A549 (cell line): ENCODE measurements at regions not wholly inside any gene's neighbourhood (a gene's known extent, or its start where the extent isn't known, plus 50 kb on each side); places are given as distances from the start of the nearest gene placed in this dataset.

Experiments used
- ATAC-seq, 2 experiments: fragments of 200-7000 bp in 1 of 2; fragments of >200 bp in 1 of 2; cut with Nextera tagmentation in 1 of 2; cut with Tn5 transposase in 1 of 2; 3 replicates each; pipeline versions ENCODE4 v1.8.0 to v1.9.1; 2018 to 2020; ENCODE audit warnings: mild to moderate bottlenecking in 1 of 2, moderate library complexity in 1 of 2
- CTCF ChIA-PET: fragments of 300-600 bp; sonication (Branson Sonifier 250); formaldehyde crosslinking; extraction: SDS; loops from one replicate; lab custom pipeline; 2021; ENCODE audit warnings: antibody characterized with exemption, inconsistent platforms; lab: Yijun Ruan, JAX
- POLR2A ChIA-PET: fragments of 350-600 bp; formaldehyde crosslinking; extraction: SDS; loops from one replicate; lab custom pipeline; 2021; ENCODE audit warnings: antibody characterized with exemption, inconsistent platforms; lab: Yijun Ruan, JAX
- DNase-seq, 2 experiments: peaks; one replicate each; pipeline versions ENCODE4 v3.0.0 to v3.0.0-alpha.2; 2011 to 2016; ENCODE audit warnings: low read depth in 1 of 2, low spot score in 1 of 2
- FAIRE-seq: peaks from 2 replicates; lab custom pipeline; 2011; peaks lifted over from hg19 to GRCh38; lab: Jason Lieb, UNC
- H3K27ac ChIP-seq, 2 experiments: fragments of >200 bp; sonication (Bioruptor Twin); formaldehyde crosslinking; 3 replicates each; pipeline ENCODE4 v1.5.1; 2016 to 2017
- H3K4me1 ChIP-seq: fragments of >200 bp; sonication (Bioruptor Twin); formaldehyde crosslinking; 3 replicates; pipeline ENCODE4 v1.6.1; 2016
- H3K4me2 ChIP-seq: fragments of >200 bp; sonication (Bioruptor Twin); formaldehyde crosslinking; 3 replicates; pipeline ENCODE4 v1.6.1; 2016
- H3K4me3 ChIP-seq: fragments of >200 bp; sonication (Bioruptor Twin); formaldehyde crosslinking; 3 replicates; pipeline ENCODE4 v1.5.1; 2016
- H3K9me3 ChIP-seq: fragments of >200 bp; sonication (Bioruptor Twin); formaldehyde crosslinking; 3 replicates; pipeline ENCODE4 v1.6.1; 2016
- CBX8 ChIP-seq: fragments of 200-600 bp; sonication (generic); IDR thresholded peaks from 2 replicates; pipeline ENCODE4 v1.6.1; 2016
- EHF ChIP-seq: fragments of 250-450 bp; sonication (Bioruptor Pico); IDR thresholded peaks from 2 replicates; pipeline ENCODE4 v1.5.0; 2020; ENCODE audit warnings: mild to moderate bottlenecking
- EHMT2 ChIP-seq: fragments of 200-600 bp; sonication (generic); IDR thresholded peaks from 2 replicates; pipeline ENCODE4 v1.6.1; 2016; ENCODE audit warnings: antibody characterized with exemption, low read depth, mild to moderate bottlenecking, moderate library complexity
- FOSL2 ChIP-seq, 2 experiments: fragments of 450-650 bp in 1 of 2; fragments of >200 bp in 1 of 2; sonication (Bioruptor Twin) in 1 of 2; formaldehyde crosslinking; IDR thresholded peaks; 2 replicates each; pipeline versions ENCODE4 v1.5.0 to v1.6.1; 2016 to 2020; ENCODE audit warnings: mild to moderate bottlenecking in 1 of 2, moderate library complexity in 1 of 2
- FOXS1 ChIP-seq: fragments of 250-450 bp; sonication (Bioruptor Pico); IDR thresholded peaks from 2 replicates; pipeline ENCODE4 v1.5.0; 2020; ENCODE audit warnings: mild to moderate bottlenecking, moderate library complexity
- GATA3 ChIP-seq: IDR thresholded peaks from 2 replicates; pipeline ENCODE4 v1.6.1; 2012; ENCODE audit warnings: borderline replicate concordance
- HOXA7 ChIP-seq: fragments of 250-450 bp; sonication (Bioruptor Pico); IDR thresholded peaks from 2 replicates; pipeline ENCODE4 v1.5.0; 2020; ENCODE audit warnings: mild to moderate bottlenecking, moderate library complexity
- HOXB13 ChIP-seq: fragments of 250-450 bp; sonication (Bioruptor Pico); IDR thresholded peaks from 2 replicates; pipeline ENCODE4 v1.5.0; 2020; ENCODE audit warnings: low read depth, mild to moderate bottlenecking, moderate library complexity
- KDM1A ChIP-seq: fragments of 200-600 bp; sonication (generic); IDR thresholded peaks from 2 replicates; pipeline ENCODE4 v1.6.1; 2016; ENCODE audit warnings: low read depth, mild to moderate bottlenecking
- KDM5A ChIP-seq: fragments of 200-600 bp; sonication (generic); IDR thresholded peaks from 2 replicates; pipeline ENCODE4 v1.6.1; 2016; ENCODE audit warnings: antibody characterized with exemption, mild to moderate bottlenecking
- MAFK ChIP-seq: fragments of 450-650 bp; IDR thresholded peaks from 2 replicates; pipeline ENCODE4 v1.6.1; 2014; ENCODE audit not compliant: partially characterized antibody
- MAZ ChIP-seq: fragments of 150-350 bp; IDR thresholded peaks from 2 replicates; pipeline ENCODE4 v1.6.1; 2014; ENCODE audit warnings: antibody characterized with exemption, low read depth, low read length, borderline replicate concordance
- MYC ChIP-seq: IDR thresholded peaks from 2 replicates; pipeline ENCODE4 v1.6.1; 2012; ENCODE audit warnings: mild to moderate bottlenecking, inconsistent platforms, low read length, improper control_type of control experiment, borderline replicate concordance
- NFE2L2 ChIP-seq: fragments of 150-350 bp; conservative IDR thresholded peaks from 2 replicates; pipeline ENCODE4 v1.6.1; 2014; ENCODE audit warnings: low read length
- PHF8 ChIP-seq: fragments of 200-600 bp; sonication (generic); IDR thresholded peaks from 2 replicates; pipeline ENCODE4 v1.6.1; 2016; ENCODE audit warnings: low read depth, mild to moderate bottlenecking, antibody characterized with exemption, moderate library complexity, borderline replicate concordance
- POLR2A ChIP-seq: IDR thresholded peaks from 2 replicates; pipeline ENCODE4 v1.6.1; 2012; ENCODE audit warnings: mild to moderate bottlenecking, low read length
- POLR2AphosphoS2 ChIP-seq: conservative IDR thresholded peaks from 2 replicates; pipeline ENCODE4 v1.6.1; 2012; ENCODE audit warnings: low read length, improper control_type of control experiment, inconsistent platforms
- RFX5 ChIP-seq: fragments of 450-650 bp; IDR thresholded peaks from 2 replicates; pipeline ENCODE4 v1.7.1; 2014; ENCODE audit warnings: antibody characterized with exemption, mild to moderate bottlenecking, moderate library complexity
- TP53 ChIP-seq: fragments of 250-450 bp; sonication (Bioruptor Pico); IDR thresholded peaks from 2 replicates; pipeline ENCODE4 v1.5.0; 2021; ENCODE audit warnings: mild to moderate bottlenecking, moderate library complexity
- ZFP36 ChIP-seq: fragments of 450-650 bp; IDR thresholded peaks from 2 replicates; pipeline ENCODE4 v1.6.1; 2014; ENCODE audit warnings: borderline replicate concordance; ENCODE audit not compliant: partially characterized antibody
- ZNF302 ChIP-seq: fragments of 250-450 bp; sonication (Bioruptor Pico); IDR thresholded peaks from 2 replicates; pipeline ENCODE4 v1.9.0; 2021; ENCODE audit warnings: inconsistent platforms, mild to moderate bottlenecking, moderate library complexity
- ZSCAN20 ChIP-seq: fragments of 250-450 bp; sonication (Bioruptor Pico); IDR thresholded peaks from 2 replicates; pipeline ENCODE4 v1.8.0; 2022; ENCODE audit warnings: mild to moderate bottlenecking, moderate library complexity
- WGBS: methylation state at CpG from one replicate; pipeline ENCODE4 v1.1.6; 2017; ENCODE audit errors: missing lambda C conversion rate; 5-methylcytosine and 5-hydroxymethylcytosine counted together
- TF ChIP-seq, protein P1 (sequence below): IDR thresholded peaks from 2 replicates; pipeline ENCODE4 v1.6.1; 2012
- TF ChIP-seq, protein P2 (sequence below): fragments of 450-650 bp; IDR thresholded peaks from 2 replicates; pipeline ENCODE4 v1.6.1; 2014; ENCODE audit warnings: antibody characterized with exemption
- TF ChIP-seq, protein P3 (sequence below): IDR thresholded peaks from 2 replicates; pipeline ENCODE4 v1.6.1; 2012; ENCODE audit warnings: low read depth, borderline replicate concordance
- TF ChIP-seq, protein P4 (sequence below): fragments of 250-450 bp; sonication (Bioruptor Pico); IDR thresholded peaks from 2 replicates; pipeline ENCODE4 v1.5.0; 2020; ENCODE audit warnings: low read depth, mild to moderate bottlenecking, moderate library complexity
- TF ChIP-seq, protein P5 (sequence below): fragments of 200-600 bp; sonication (generic); IDR thresholded peaks from 2 replicates; pipeline ENCODE4 v1.6.1; 2016; ENCODE audit warnings: antibody characterized with exemption, mild to moderate bottlenecking, moderate library complexity
- TF ChIP-seq, protein P6 (sequence below): fragments of 150-350 bp; IDR thresholded peaks from 2 replicates; pipeline ENCODE4 v1.6.1; 2014; ENCODE audit warnings: low read depth, mild to moderate bottlenecking, low read length
- TF ChIP-seq, protein P7 (sequence below): fragments of >200 bp; sonication (Bioruptor Twin); formaldehyde crosslinking; IDR thresholded peaks from 3 replicates; pipeline ENCODE4 v1.6.1; 2016

DNA sequence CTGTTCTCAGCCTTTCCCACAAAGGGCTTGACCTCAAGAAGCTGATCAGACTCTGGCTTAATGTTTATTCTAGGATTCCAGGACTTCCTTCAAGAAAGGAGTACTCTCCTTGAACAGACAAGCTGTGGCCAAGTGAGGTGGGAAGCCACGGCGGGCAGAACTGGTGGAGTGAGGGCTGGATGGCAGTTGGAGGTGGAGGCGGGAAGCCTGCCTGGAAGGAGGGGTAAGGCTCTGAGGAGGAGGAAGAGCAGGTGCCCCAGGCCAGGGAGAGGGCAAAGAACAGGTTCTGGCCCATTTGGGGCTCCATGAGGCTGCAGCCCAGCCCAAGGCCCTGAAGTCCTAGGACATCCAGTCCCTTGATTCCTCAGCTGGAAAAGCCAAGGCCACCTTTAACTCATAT is 143.9 kb downstream of the CYP26B1 start:
- Histone ChIP-seq H3K9me3 (no peaks in the 10 kb centered on the region), H3K4me3 (no peak overlapping the region), H3K4me2 (no peak overlapping the region), H3K27ac (no peak overlapping the region), H3K4me1 (no peaks in the 10 kb centered on the region)
- WGBS: 74% methylated on average over 3 of the region's 3 CpGs
- ChIA-PET CTCF (interaction anchor here (1.0 to 2.1 kb wide), 3 partner anchors 9 to 146 kb away, joined by 3 to 12 read pairs (median 4); no protein-coding TSS in a partner anchor), POLR2A (no interaction called here)
- FAIRE-seq (no peak), DNase-seq (no peak), ATAC-seq (no peak)
- TF ChIP-seq POLR2AphosphoS2 (no peak), KDM1A (no peak), EHF (CRISPR knock-in tag) (no peak), KDM5A (no peak), HOXA7 (CRISPR knock-in tag) (no peak), HOXB13 (CRISPR knock-in tag) (no peak), ZNF302 (CRISPR knock-in tag) (no peak), MAZ (no peak), PHF8 (no peak), TP53 (no peak), MAFK (no peak), ZFP36 (no peak)
- TF ChIP-seq, protein P1, sequence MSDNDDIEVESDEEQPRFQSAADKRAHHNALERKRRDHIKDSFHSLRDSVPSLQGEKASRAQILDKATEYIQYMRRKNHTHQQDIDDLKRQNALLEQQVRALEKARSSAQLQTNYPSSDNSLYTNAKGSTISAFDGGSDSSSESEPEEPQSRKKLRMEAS: no peak
- TF ChIP-seq, protein P2, sequence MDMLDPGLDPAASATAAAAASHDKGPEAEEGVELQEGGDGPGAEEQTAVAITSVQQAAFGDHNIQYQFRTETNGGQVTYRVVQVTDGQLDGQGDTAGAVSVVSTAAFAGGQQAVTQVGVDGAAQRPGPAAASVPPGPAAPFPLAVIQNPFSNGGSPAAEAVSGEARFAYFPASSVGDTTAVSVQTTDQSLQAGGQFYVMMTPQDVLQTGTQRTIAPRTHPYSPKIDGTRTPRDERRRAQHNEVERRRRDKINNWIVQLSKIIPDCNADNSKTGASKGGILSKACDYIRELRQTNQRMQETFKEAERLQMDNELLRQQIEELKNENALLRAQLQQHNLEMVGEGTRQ: no peak

DNA sequence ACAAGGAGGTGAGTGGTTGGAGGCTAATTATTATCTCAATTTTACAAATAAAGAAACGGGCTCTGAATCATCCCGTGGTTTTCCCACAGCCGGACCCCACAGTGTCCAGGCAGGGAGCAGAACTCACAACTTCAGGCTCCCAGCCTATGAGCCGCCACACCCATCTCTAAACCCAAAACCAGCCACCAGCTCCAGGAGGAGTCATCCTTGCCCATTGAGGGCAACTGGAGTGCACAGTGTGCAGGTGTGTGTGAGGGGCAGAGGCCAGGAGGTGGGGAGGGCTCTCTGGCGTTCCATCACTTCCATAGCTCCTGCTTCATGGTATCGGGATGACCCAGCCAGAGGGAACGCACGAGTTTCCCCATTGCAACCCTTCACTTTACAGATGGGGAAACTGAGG is 144.5 kb downstream of the CYP26B1 start:
- ChIA-PET POLR2A (no interaction called here), CTCF (interaction anchor here (1.0 to 2.1 kb wide), 4 partner anchors 8 to 147 kb away, joined by 3 to 12 read pairs (median 6); no protein-coding TSS in a partner anchor)
- 77% methylated on average over 8 of the region's 8 CpGs for WGBS
- FAIRE-seq: no peak
- TF ChIP-seq CBX8 (no peak), MAFK (no peak), EHMT2 (no peak), RFX5 (no peak), ZSCAN20 (CRISPR knock-in tag) (no peak), POLR2A (no peak), MYC (no peak), FOXS1 (CRISPR knock-in tag) (no peak), FOSL2 (IDR thresholded peaks at IDR 0.05) (no peak), FOSL2 (CRISPR knock-in tag; IDR thresholded peaks at IDR 0.05) (no peak), NFE2L2 (no peak), GATA3 (no peak), POLR2AphosphoS2 (no peak)
- TF ChIP-seq, protein P3, sequence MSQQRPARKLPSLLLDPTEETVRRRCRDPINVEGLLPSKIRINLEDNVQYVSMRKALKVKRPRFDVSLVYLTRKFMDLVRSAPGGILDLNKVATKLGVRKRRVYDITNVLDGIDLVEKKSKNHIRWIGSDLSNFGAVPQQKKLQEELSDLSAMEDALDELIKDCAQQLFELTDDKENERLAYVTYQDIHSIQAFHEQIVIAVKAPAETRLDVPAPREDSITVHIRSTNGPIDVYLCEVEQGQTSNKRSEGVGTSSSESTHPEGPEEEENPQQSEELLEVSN: no peak
- TF ChIP-seq, protein P4, sequence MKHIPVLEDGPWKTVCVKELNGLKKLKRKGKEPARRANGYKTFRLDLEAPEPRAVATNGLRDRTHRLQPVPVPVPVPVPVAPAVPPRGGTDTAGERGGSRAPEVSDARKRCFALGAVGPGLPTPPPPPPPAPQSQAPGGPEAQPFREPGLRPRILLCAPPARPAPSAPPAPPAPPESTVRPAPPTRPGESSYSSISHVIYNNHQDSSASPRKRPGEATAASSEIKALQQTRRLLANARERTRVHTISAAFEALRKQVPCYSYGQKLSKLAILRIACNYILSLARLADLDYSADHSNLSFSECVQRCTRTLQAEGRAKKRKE (CRISPR knock-in tag): no peak
- TF ChIP-seq, protein P5, sequence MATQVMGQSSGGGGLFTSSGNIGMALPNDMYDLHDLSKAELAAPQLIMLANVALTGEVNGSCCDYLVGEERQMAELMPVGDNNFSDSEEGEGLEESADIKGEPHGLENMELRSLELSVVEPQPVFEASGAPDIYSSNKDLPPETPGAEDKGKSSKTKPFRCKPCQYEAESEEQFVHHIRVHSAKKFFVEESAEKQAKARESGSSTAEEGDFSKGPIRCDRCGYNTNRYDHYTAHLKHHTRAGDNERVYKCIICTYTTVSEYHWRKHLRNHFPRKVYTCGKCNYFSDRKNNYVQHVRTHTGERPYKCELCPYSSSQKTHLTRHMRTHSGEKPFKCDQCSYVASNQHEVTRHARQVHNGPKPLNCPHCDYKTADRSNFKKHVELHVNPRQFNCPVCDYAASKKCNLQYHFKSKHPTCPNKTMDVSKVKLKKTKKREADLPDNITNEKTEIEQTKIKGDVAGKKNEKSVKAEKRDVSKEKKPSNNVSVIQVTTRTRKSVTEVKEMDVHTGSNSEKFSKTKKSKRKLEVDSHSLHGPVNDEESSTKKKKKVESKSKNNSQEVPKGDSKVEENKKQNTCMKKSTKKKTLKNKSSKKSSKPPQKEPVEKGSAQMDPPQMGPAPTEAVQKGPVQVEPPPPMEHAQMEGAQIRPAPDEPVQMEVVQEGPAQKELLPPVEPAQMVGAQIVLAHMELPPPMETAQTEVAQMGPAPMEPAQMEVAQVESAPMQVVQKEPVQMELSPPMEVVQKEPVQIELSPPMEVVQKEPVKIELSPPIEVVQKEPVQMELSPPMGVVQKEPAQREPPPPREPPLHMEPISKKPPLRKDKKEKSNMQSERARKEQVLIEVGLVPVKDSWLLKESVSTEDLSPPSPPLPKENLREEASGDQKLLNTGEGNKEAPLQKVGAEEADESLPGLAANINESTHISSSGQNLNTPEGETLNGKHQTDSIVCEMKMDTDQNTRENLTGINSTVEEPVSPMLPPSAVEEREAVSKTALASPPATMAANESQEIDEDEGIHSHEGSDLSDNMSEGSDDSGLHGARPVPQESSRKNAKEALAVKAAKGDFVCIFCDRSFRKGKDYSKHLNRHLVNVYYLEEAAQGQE: no peak
- TF ChIP-seq, protein P6, sequence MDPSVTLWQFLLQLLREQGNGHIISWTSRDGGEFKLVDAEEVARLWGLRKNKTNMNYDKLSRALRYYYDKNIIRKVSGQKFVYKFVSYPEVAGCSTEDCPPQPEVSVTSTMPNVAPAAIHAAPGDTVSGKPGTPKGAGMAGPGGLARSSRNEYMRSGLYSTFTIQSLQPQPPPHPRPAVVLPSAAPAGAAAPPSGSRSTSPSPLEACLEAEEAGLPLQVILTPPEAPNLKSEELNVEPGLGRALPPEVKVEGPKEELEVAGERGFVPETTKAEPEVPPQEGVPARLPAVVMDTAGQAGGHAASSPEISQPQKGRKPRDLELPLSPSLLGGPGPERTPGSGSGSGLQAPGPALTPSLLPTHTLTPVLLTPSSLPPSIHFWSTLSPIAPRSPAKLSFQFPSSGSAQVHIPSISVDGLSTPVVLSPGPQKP: no peak
- TF ChIP-seq, protein P7, sequence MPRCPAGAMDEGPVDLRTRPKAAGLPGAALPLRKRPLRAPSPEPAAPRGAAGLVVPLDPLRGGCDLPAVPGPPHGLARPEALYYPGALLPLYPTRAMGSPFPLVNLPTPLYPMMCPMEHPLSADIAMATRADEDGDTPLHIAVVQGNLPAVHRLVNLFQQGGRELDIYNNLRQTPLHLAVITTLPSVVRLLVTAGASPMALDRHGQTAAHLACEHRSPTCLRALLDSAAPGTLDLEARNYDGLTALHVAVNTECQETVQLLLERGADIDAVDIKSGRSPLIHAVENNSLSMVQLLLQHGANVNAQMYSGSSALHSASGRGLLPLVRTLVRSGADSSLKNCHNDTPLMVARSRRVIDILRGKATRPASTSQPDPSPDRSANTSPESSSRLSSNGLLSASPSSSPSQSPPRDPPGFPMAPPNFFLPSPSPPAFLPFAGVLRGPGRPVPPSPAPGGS: no peak
- H3K4me3 ChIP-seq: no peak overlapping the region
- no peak overlapping the region for H3K4me2 ChIP-seq
- H3K4me1 ChIP-seq: no peaks in the 10 kb centered on the region
- no peak overlapping the region for H3K27ac ChIP-seq
- no peak for ATAC-seq
- no peaks in the 10 kb centered on the region for H3K9me3 ChIP-seq
- no peak for DNase-seq
